Lower leg skin (tissue), 4 donors: ENCODE measurements at regions not wholly inside any gene's neighbourhood (a gene's known extent, or its start where the extent isn't known, plus 50 kb on each side); places are given as distances from the start of the nearest gene placed in this dataset.

Experiments
- DNase-seq, 2 donors: peaks; one replicate each; pipeline ENCODE4 v3.0.0-alpha.2; 2019; ENCODE audit warnings: low spot score in 2 of 2
- H3K4me3 ChIP-seq: fragments of 200-600 bp; sonication (generic); 2 replicates; pipeline ENCODE4 v1.5.1; 2017; ENCODE audit warnings: mild to moderate bottlenecking, low read depth; ENCODE audit not compliant: poor library complexity, severe bottlenecking
- CTCF ChIP-seq, 3 donors: fragments of 450-650 bp; IDR thresholded peaks; one replicate each; pipeline ENCODE4 v1.5.1; 2016; ENCODE audit warnings: antibody characterized with exemption in 3 of 3, mild to moderate bottlenecking in 3 of 3, moderate library complexity in 2 of 3
- POLR2A ChIP-seq, 2 donors: fragments of 450-650 bp; IDR thresholded peaks; one replicate each; pipeline ENCODE4 v1.6.1; 2016 to 2017; ENCODE audit warnings: antibody characterized with exemption in 2 of 2, mild to moderate bottlenecking in 1 of 2, moderate library complexity in 1 of 2
- WGBS, 2 donors: methylation state at CpG; one replicate each; pipeline ENCODE4 v1.1.5; 2018; 5-methylcytosine and 5-hydroxymethylcytosine counted together
- intact Hi-C: fragments of 100-400 bp; cut with DNase I; formaldehyde crosslinking; loops from one replicate; pipeline ENCODE4 v1.15.0; 2023; ENCODE audit warnings: low total_unique reads

DNA sequence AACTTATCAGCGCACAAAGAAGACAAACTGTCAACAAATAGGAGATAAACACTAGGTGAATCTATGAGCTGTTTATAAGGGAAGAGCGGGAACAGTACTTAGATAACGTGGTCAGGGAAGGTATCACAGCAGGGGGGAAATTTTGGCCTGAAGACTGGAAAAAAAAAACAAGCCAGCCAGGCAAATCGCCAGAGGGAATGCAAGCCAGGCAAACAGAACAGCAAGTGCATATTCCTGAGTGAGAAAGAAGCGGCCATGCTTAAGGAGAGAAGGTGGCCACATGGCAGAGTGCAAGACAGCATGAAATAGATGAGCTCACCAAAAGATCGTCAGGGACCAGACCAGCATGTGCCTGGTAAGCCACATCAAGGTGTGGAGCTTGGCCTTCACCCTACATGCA is 466.5 kb upstream of the ARID1B start:
- no peak for DNase-seq
- WGBS, 2 donors, result 79 to 81% methylated on average over 6 of the region's 6 CpGs
- H3K4me3 ChIP-seq, result no peak overlapping the region
- no peak for TF ChIP-seq POLR2A (IDR thresholded peaks at IDR 0.05)
- no peak for TF ChIP-seq CTCF (IDR thresholded peaks at IDR 0.05)
- intact Hi-C loops, result no loop called here

DNA sequence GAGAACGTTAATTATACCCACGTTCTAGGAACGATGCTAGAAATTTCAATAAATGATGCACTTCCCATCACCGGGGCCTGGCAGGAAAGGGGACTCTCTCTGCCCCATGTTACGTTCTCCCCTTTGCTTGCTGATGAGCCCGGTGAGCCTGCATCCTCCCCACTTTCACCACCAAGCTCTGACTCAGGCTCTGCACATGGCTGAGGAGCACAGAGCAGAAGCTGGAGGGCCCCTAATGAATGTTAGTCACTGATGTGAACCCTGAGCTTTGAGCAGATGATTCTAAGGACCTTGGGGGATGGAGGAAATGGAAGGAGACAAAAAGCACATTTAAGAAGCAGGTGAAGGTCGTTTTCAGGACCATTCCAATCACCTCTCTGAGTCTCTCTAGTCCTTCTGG is 468.2 kb upstream of the ARID1B start:
- 86 to 91% methylated on average over 7 of the region's 7 CpGs for WGBS, 2 donors
- intact Hi-C loops, result no loop called here
- no peak overlapping the region for H3K4me3 ChIP-seq
- TF ChIP-seq POLR2A (IDR thresholded peaks at IDR 0.05) (no peak), CTCF (IDR thresholded peaks at IDR 0.05) (no peak)
- DNase-seq, result no peak

- H3K4me3 ChIP-seq, result no peak overlapping the region
- TF ChIP-seq CTCF (IDR thresholded peaks at IDR 0.05) (no peak), POLR2A (IDR thresholded peaks at IDR 0.05) (no peak)
- WGBS, 2 donors, result 73 to 88% methylated on average over 3 of the region's 3 CpGs
- no peak for DNase-seq
- intact Hi-C loops, result no loop called here
Observed at GRCh38 chr6:156308604-156309003, 468.6 kb upstream of the ARID1B start.

GRCh38 chr6:156306531-156306930 is 470.6 kb upstream of the ARID1B start:
- TF ChIP-seq CTCF (IDR thresholded peaks at IDR 0.05), result no peak
- no peak overlapping the region for H3K4me3 ChIP-seq
- intact Hi-C loops, result no loop called here
- 89 to 96% methylated on average over 3 of the region's 3 CpGs for WGBS, 2 donors
- DNase-seq, result no peak

- H3K4me3 ChIP-seq, result no peak overlapping the region
- TF ChIP-seq CTCF (IDR thresholded peaks at IDR 0.05) (no peak), POLR2A (IDR thresholded peaks at IDR 0.05) (no peak)
- DNase-seq, result no peak
- intact Hi-C loops, result no loop called here
- 88 to 95% methylated on average over 1 of the region's 1 CpG for WGBS, 2 donors
Observed at GRCh38 chr6:156283091-156283490, 494.1 kb upstream of the ARID1B start.

DNA sequence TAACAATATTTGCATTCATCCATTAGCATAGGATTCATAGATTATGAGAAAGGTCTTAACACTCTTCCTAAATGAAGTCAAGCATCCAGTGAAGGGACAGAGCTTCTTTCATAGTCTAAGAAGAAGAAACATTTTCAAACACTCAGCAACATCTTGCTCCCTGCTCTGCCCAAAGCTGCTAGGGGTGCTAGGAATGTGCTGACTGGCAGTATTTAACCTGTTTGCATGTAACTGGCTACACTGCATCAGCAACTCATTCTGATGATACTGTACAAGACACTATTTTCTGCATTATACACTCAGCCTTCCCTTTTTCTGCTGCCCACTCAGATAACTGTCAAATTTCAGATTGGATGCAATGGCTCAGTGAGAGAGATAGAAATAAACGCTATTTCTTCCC is 495.1 kb upstream of the ARID1B start:
- no peak for DNase-seq
- H3K4me3 ChIP-seq, result no peak overlapping the region
- TF ChIP-seq POLR2A (IDR thresholded peaks at IDR 0.05), result no peak
- no peak for TF ChIP-seq CTCF (IDR thresholded peaks at IDR 0.05)
- WGBS, 2 donors, result 66 to 67% methylated on average over 1 of the region's 1 CpG
- intact Hi-C loops, result no loop called here
